ENCODE measurements at regions not wholly inside any gene's neighbourhood (a gene's known extent, or its start where the extent isn't known, plus 50 kb on each side); places are given as distances from the start of the nearest gene placed in this dataset. TPM values are rescaled to one million over a fixed set of nuclear protein-coding genes. Genes with fewer than 3 reads are reported as not detected.

Small RNA genes lying in the stretch of these regions (small RNA-seq; reads per million reads assigned to genes)
- gene AC092580.3, result not detected
- not detected for gene RNU6ATAC37P
- not detected for gene SNRPEP5

All from skeletal muscle satellite cell (primary cell).